CMK (cell line): ENCODE measurements at regions not wholly inside any gene's neighbourhood (a gene's known extent, or its start where the extent isn't known, plus 50 kb on each side); places are given as distances from the start of the nearest gene placed in this dataset.

ENCODE experiments used
- DNase-seq: peaks from one replicate; pipeline ENCODE4 v3.0.0-alpha.2; 2010; ENCODE audit warnings: low read depth

DNA sequence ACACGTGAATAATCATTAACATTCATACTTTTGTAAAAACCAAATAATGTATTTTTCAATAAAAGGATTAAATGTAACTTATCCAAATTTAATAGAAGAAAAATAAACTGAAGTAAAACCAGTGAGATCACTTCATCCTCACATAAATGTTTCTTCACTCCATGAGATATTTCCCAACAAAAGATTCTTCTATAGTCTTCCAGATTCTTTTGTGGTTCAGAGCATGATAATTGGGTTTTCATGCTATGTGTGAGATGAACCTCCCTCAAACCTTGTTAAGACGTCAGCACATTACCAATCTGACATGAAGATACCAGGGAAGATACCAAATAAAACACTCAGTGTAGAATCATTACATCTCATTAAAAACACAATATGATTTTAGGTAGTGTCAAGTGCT, 62.9 kb upstream of the OXGR1 start:
- no peak for DNase-seq

GRCh38 chr13:97058391-97058790, 64.1 kb upstream of the OXGR1 start:
- no peak for DNase-seq

DNA sequence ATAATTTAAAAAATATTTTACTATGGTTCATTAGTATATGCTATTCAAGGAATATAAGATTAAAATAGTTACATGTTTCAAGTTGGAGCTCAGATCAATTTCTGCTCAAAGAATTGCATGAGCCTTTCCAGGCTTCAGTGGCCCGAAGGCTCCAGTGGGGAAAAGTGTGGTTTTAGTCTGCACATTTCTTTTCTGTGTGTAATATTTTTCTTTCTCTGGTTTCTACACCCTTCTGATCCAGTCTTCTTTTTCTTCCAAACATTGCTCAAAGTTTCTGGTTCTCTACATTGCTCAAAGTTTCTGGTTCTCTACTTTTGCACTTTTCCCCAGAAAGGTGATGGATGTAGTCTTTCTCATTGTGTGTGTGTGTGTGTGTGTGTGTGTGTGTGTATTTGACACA, 64.7 kb upstream of the OXGR1 start:
- no peak for DNase-seq

GRCh38 chr13:97067017-97067895, 73.0 kb upstream of the OXGR1 start:
- DNase-seq = no peak

- DNase-seq = no peak
Measured at GRCh38 chr13:97068151-97068550, 73.9 kb upstream of the OXGR1 start.

- DNase-seq = no peak
Measured at GRCh38 chr13:97069050-97069815, 75.0 kb upstream of the OXGR1 start.

DNA sequence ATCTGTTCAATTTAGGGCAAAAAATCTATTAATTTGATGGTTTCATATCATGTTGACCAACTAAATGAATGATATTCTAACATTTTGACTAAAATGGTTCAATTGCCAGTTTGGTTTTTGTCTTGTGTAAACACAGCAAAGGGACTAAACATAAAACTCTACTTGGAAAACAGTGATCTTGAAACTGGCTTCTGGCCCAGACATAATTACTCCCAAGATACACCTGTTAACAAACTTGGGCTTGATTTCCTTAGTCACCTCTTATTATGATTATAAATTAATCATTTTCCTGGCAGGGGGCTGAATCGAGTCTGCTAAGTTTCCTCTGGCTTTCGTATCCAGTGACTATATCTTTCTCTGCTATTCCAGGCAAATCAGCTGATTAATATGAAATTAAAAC, 78.0 kb upstream of the OXGR1 start:
- DNase-seq = no peak

DNA sequence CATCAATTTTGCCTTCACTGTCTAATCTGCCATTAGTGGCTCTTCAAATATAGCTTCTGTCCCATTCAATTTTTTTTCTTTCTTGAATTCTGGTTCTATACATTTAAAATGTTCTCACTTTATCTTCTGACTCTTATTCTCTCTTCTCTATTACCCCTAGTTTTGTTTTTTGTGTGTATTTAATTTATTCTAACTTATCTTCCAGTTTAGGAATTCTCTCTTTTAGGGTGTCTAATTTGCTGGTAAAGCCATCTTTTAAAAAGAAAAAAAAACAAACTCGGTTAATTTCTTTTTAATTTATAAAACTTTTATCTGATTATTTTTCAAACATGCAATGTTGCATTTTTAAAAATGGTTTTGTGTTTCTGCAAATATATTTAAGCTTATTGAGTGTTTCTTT, 80.3 kb upstream of the OXGR1 start:
- no peak for DNase-seq

DNA sequence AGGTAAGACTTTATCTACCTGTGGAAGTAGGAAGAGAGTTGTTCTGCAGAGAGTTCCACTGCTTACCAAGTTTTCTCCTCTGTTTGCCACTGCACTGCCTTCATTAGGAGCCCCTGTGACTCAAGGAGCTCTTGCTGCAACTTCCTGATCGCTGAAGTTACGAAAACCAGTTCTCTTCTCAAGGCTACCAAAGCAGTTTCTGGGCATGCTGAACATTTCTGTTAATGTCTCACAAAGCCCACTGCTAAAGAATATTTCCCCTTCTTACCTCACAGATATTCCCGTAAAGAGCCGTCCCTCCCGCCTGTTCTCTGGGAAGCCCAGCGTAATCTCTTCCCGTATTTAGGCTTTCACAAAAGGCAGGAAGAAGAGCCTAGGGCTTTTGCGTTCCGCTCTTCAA, 82.6 kb upstream of the OXGR1 start:
- DNase-seq = no peak

GRCh38 chr13:97077341-97077740, 83.1 kb upstream of the OXGR1 start:
- no peak for DNase-seq

GRCh38 chr13:97079726-97080125, 85.5 kb upstream of the OXGR1 start:
- no peak for DNase-seq

DNA sequence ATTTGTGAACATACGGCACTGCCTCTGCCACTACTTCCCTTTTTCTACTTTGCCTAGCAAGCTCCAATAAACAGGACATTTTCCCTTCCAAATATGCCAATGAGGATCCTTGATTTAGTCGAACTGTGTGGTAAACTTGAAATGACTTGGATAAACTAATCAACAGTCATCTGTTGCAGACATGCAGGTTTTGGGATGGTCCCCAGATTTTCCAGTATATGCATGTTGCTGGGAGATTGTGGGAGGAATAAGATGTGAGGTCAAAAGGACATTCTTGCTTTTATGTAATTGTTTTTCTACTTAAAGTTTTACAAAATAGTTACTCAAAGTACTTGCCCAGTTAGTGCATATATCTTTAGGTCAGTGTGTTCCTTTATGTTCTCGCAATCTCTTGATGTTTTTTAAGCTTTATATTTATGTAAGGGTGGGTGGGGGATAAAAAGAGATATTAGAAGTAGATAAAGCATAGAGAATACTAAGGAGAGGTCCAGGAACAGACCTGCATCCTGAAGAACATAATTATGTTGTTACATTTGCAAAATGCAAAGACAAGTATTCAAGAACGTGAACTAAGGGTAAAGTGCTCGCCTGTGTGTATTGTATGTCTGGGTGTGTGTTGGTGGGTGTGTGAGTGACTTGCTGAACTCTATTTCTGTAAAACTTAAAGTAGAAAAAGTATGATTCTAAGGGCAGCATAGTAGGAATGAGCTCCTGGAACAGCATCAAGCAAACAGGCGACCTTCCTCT, 88.4 kb upstream of the OXGR1 start:
- DNase-seq = no peak

- no peak for DNase-seq
Measured at GRCh38 chr13:97091196-97091595, 96.9 kb upstream of the OXGR1 start.

GRCh38 chr13:97100821-97101220, 106.5 kb upstream of the OXGR1 start:
- no peak for DNase-seq

GRCh38 chr13:97101912-97102708, 107.8 kb upstream of the OXGR1 start:
- DNase-seq = no peak

GRCh38 chr13:97106323-97106722, 112.0 kb upstream of the OXGR1 start:
- no peak for DNase-seq

GRCh38 chr13:97107815-97108529, 113.7 kb upstream of the OXGR1 start:
- DNase-seq = no peak

DNA sequence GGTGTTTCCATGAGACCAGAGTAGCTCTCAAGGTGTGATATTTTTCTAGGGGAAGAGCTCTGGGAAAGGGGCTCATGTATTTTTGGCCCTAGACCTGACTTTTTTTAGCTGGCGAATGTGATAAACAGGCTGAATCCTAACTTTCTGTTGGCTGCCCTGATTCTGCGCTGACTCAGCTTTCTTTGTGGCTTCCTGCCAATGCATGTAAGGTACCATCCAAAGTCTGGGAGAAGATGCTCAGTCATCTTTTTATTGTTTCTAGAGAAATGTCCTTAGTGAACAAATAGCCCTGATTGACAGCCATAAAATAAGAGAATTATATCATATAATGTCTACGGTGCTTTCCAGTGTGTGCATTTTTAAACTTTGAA, 113.6 kb upstream of the MBNL2 start:
- DNase-seq = no peak

DNA sequence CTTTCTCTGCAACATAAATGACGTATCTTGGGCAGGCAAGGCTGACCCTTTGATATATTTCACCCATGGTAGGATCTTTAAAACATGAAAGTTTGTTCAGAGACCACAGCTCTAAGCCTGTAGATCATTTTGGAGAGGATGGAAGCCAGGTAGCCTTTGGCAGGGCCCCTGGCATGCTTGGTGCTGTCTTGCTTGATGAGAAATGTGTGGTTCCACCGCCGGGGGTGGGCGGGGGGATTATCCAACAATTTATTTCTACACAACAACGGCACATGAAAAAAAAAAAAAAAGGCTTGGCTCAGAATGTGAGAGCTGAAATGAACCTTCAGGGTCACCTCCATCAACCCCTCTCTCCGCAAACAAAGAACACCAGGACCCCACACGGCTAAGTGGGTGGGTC, 112.9 kb upstream of the MBNL2 start:
- DNase-seq = no peak

DNA sequence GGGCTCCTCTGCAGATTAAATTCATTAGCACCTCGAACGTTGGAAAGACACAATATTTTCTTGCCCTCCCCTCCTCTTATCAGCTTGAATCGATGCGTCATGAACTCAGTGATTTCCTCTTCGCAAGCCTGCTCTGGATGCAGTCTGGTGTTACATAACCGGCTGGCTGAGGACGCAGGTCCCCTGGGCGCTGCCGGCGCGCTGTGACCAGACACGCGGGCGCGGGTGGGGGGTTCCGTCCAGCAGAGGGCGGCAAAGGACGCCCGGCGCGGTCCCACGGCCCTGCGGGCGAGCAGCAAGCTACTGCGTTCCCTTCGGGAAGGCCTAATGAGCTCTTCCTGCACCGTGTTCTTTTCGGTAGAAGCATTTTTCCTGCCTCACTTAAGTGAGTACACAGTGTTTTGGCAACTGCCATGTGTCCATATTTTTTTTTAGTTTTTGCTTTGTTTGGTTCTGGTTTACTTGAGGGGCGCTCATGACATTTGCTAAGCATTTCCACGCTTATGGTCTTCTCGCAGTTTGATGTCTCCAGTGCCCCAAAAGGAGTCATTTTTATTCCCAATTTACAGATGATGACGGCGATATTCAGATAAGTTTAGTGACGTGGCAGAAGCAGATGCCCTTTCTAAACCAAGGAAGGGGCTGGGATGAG, 112.2 kb upstream of the MBNL2 start:
- peak; percentile 63 for DNase-seq

GRCh38 chr13:97110936-97111335, 111.2 kb upstream of the MBNL2 start:
- no peak for DNase-seq
